ENCODE measurements at regions not wholly inside any gene's neighbourhood (a gene's known extent, or its start where the extent isn't known, plus 50 kb on each side); places are given as distances from the start of the nearest gene placed in this dataset.

GRCh38 chr12:67786086-67786485, 137.5 kb downstream of the DYRK2 start:
- TF ChIP-seq CTCF (IDR thresholded peaks at IDR 0.05) (no peak), SIN3A (IDR thresholded peaks at IDR 0.05; ENCODE audit: borderline replicate concordance, insufficient read depth, low read depth, low read length) (no peak), REST (IDR thresholded peaks at IDR 0.05; ENCODE audit: insufficient read depth in 1 of 2, low read depth in 2 of 2, low read length in 1 of 2) (no peak), TCF7L2 (IDR thresholded peaks at IDR 0.05; ENCODE audit: low read depth, low read length) (no peak), POLR2AphosphoS5 (IDR thresholded peaks at IDR 0.05; ENCODE audit: low read depth, low read length) (no peak)
